ENCODE measurements at regions not wholly inside any gene's neighbourhood (a gene's known extent, or its start where the extent isn't known, plus 50 kb on each side); places are given as distances from the start of the nearest gene placed in this dataset.

- TF ChIP-seq CTCF (IDR thresholded peaks at IDR 0.05; ENCODE audit: low read depth, low read length): no peak
- H3K4me3 ChIP-seq (replicated peaks in 1 of 2; ENCODE audit: low read depth in 2 of 2, low read length in 2 of 2): no peak overlapping the region
- DNase-seq (ENCODE audit: low read depth in 2 of 2): peak in 1 of 2 donors; percentile 3
These were observed 270.2 kb downstream of the LOXHD1 start for GRCh38 chr18:46386788-46387187.

- no peak for DNase-seq (ENCODE audit: low read depth in 2 of 2)
These were observed 269.4 kb downstream of the LOXHD1 start for GRCh38 chr18:46387441-46388131.

GRCh38 chr18:46388286-46388685, 268.7 kb downstream of the LOXHD1 start:
- no peak for DNase-seq (ENCODE audit: low read depth in 2 of 2)
- no peak for TF ChIP-seq CTCF (IDR thresholded peaks at IDR 0.05; ENCODE audit: low read depth, low read length)
- H3K4me3 ChIP-seq (replicated peaks in 1 of 2; ENCODE audit: low read depth in 2 of 2, low read length in 2 of 2): no peak overlapping the region

More at GRCh38 chr18:46387441-46388131, 269.4 kb downstream of the LOXHD1 start:
- H3K4me3 ChIP-seq (replicated peaks in 1 of 2; ENCODE audit: low read depth in 2 of 2, low read length in 2 of 2): no peak overlapping the region
- no peak for TF ChIP-seq CTCF (IDR thresholded peaks at IDR 0.05; ENCODE audit: low read depth, low read length)

GRCh38 chr18:46392576-46392975, 264.4 kb downstream of the LOXHD1 start:
- TF ChIP-seq CTCF (IDR thresholded peaks at IDR 0.05; ENCODE audit: low read depth, low read length): no peak
- H3K4me3 ChIP-seq (replicated peaks in 1 of 2; ENCODE audit: low read depth in 2 of 2, low read length in 2 of 2): no peak overlapping the region
- no peak for DNase-seq (ENCODE audit: low read depth in 2 of 2)

- no peak for TF ChIP-seq CTCF (IDR thresholded peaks at IDR 0.05; ENCODE audit: low read depth, low read length)
- DNase-seq (ENCODE audit: low read depth in 2 of 2): no peak
- no peak overlapping the region for H3K4me3 ChIP-seq (replicated peaks in 1 of 2; ENCODE audit: low read depth in 2 of 2, low read length in 2 of 2)
These were observed 263.8 kb downstream of the LOXHD1 start for GRCh38 chr18:46393230-46393629.

GRCh38 chr18:46393961-46394360, 263.1 kb downstream of the LOXHD1 start:
- no peak for DNase-seq (ENCODE audit: low read depth in 2 of 2)
- no peak for TF ChIP-seq CTCF (IDR thresholded peaks at IDR 0.05; ENCODE audit: low read depth, low read length)
- no peak overlapping the region for H3K4me3 ChIP-seq (replicated peaks in 1 of 2; ENCODE audit: low read depth in 2 of 2, low read length in 2 of 2)

- no peak overlapping the region for H3K4me3 ChIP-seq (replicated peaks in 1 of 2; ENCODE audit: low read depth in 2 of 2, low read length in 2 of 2)
- no peak for TF ChIP-seq CTCF (IDR thresholded peaks at IDR 0.05; ENCODE audit: low read depth, low read length)
These were observed 261.2 kb downstream of the LOXHD1 start for GRCh38 chr18:46395795-46396194.

More at GRCh38 chr18:46395795-46396194, 261.2 kb downstream of the LOXHD1 start:
- no peak for DNase-seq (ENCODE audit: low read depth in 2 of 2)
